ENCODE measurements at regions not wholly inside any gene's neighbourhood (a gene's known extent, or its start where the extent isn't known, plus 50 kb on each side); places are given as distances from the start of the nearest gene placed in this dataset.

DNA sequence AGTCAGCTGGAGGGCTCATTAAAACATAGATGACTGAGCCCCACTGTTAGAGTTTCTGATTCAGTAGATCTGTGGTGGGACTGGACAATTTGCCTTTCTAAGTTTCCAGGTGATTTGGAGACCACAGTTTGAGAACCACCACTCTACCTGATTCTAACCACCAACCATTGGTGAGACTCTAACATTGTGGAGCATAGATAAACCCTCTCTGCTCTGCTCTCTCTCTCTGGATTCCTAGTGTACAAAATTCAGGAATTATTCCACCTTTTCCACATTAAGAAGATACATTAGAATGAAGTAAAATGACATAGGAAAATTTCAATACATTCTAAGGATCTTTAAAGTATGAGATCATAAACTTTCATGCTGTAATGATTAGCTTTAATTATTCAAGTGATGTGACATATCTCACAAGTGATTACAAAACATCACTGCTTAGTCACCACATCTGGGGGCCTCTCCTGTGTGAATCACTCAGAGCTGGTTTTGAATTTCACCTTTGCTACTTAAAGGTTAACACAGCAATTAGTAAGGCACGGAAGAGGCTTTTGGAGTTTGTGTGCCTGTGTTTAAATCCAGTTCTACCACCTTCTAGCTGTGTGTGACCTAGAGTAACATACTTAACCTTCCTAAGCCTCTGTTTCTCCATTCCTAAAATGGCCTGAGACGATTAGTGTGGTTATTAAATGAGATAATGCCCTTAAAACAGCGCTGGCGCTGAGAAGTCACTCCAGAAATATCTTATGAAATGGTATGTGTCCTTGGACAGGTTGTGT, 78.5 kb upstream of the NBEA start:
- no peak for DNase-seq

DNA sequence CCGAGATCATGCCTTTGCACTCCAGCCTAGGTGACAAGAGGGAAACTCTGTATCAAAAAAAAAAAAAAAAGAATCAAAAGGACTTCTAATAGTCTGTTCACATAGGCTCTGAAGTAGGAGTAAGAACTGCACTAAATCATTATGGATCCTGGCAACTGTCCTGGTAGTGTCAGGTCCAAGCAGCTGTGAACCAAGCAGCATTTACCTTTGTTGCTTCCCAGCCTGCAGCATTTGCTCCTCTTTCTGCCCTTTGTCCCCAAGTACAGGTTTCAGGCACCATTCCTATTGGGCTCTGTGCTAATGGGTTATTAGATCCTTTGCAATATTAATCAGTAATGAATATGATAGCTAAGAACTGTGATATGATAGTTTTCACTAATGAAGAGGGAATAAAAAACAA, 77.4 kb upstream of the NBEA start:
- DNase-seq: no peak

DNA sequence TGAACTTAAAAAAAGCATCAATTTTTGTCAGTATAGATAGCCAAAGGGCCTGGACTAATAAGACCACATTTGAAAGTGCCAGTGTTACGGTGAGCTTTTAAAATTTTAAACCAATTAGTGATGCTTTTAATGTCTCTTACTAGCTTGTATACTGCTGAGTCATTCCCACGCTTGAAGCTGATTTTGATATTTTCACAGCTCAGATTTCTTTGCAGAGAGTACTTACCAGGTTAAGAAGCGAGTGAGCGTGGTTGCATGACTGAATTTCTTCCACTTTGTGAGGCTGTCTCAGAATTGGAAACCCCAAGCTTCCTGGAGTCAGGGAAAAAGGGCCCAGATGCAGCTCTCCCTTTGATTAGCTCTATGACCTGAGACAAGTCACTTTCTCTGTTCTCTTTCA, 74.5 kb upstream of the NBEA start:
- DNase-seq: no peak

DNA sequence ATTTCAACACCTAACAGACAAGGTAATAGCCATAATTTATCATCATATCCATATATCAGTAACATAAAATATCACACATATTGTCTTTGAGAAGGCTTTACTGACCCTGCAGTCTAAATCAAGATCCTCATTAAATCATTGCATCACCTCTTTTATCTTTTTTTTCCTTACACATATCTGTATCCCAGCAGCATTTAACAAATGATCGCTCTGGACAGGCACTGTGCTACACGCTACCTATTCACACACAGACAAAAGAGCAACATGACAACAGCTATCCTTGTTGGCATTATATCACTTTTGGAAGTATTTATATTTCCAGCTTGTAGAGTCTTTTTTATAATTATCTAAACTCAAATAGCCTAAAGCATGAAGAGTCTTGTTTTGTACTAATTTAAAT, 73.3 kb upstream of the NBEA start:
- no peak for DNase-seq

DNA sequence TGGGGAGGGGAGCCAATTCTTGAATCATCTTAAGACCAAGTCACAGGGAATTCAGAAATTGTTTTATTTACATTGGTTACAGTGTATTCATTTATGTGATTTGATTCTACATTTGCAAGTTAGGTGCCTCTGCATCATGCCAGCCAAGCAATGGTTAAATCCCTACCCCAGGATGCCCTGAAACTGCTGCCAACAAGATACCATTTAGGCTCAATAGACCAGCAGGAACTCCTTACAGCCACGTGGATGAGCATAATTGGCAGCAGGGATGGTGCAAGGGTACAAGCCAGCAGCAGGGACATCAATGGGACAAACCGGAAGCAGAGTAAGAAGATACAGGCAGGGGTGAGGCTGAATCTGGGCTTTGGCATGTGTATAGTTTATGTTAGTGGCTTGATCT, 72.4 kb upstream of the NBEA start:
- no peak for DNase-seq

DNA sequence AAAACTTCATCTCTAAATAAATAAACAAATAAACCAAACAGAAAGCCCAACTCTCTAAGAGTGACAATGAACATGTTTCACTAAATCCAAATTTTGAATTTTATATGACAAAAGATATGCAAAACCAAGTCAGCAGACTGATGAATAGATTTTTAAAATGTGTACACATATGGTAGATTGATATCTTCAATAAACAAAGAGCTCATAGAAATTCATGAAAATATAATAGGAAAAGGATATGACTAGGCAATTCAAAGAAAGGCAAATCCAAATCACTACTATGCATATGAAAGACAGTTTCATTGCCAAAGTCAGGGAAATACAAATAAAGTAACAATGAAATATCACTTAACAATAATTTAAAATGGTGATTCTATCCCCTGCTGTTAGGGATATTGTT, 63.7 kb upstream of the NBEA start:
- DNase-seq: no peak

DNA sequence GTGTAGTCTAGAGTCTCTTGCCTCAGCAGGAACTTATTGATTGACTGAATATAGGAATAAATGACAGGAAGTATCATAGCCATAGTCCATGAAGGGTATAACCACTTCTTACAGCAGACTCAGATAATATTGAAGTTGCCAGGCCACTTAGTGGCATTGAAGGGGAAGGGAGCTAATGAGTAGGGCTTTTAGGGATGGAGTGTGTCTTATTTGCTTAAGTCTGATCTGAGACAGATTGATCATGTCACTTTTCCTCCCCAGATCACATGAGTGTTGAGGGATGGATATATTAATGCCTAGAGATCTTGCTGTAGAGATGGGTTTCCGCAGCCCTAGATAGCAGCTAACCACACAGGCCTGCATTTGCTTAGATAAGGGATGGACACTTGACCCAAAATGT, 62.2 kb upstream of the NBEA start:
- DNase-seq: no peak

DNA sequence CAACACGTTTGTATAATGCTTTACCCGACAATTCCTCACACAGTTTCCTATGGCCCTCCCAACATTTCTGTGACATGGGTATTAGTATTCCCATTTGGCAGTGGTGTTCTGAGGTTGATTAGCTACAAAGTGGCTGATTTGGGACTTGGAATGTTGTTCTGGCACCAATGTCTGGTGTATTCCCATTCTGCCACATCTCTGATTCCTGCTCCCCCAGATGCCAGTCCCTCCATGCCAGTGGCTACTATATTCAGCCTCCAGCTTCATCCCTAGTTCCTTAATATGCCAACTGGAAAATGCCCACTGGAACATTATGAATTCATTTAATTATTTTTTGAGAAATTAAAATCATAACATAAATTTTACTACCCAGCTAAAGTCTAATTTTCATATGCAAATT, 60.6 kb upstream of the NBEA start:
- DNase-seq: no peak

DNA sequence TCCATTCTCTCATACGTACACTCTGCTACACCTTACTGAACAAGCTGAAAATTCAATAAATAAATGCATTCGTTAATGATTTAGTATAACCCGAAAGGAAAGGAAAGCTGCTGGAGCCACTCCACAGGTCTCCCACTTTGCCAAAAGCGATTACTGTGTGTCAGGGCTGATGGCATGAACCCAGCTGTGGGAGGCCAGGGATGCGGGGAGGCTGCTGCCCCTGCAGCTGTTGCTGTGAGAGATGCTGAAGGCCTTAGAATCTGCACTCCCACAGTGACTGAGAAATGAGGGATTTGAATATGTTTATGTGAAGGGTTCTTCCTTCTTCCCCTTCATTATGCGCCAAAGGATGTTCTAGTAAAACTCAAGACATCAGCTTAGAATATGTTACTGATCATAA, 58.7 kb upstream of the NBEA start:
- DNase-seq: no peak

DNA sequence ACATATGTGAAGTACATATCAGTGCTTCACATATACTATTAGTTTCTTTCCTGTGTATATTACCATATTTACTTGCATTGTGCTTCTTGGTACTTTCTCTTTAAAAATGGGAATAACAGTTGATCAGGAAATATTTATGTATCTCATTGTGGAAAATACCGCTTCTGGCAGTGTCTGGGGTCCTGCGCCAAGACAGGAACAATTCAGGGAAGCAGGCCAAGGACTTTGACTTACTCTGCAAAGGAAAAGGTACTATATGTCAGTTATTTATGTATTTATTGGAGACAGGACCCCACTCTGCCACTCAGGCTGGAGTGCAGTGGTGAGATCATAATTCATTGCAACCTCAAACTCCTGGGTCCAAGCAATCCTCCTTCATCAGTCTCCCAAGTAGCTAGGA, 57.7 kb upstream of the NBEA start:
- DNase-seq: no peak

DNA sequence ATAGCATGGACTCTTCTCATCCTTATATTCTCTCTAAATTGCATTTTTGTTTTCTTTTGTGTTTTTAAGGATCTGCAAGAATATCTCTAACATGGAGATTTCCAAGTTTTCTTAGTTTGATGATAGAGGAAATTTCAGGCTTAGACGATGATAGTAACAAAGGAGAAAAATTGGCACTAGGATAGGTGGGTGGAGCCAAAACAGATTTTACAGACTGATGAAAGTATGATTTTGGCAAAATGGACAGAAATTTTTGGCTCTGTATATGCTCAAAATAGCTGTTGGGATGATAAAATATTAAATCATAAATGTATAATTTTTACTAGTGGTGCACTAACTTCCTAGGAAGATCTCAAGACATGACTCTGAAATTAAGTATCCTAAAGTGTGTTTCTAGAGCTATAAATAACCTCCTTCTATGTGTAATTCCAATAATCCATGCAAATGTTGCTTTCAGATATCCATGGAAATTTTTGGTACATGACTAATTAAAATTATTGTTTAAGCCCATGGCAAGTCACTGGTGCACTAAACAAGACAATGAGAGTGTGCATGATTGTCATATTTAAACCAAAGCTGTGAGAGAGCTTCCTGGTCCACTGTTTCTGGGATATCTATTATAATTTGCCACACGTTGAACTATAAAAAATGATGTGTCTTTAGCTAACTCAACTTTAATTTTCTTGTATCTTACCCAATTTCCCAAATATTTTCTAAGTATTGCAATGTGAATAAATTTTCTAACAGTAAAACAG, 55.8 kb upstream of the NBEA start:
- no peak for DNase-seq

DNA sequence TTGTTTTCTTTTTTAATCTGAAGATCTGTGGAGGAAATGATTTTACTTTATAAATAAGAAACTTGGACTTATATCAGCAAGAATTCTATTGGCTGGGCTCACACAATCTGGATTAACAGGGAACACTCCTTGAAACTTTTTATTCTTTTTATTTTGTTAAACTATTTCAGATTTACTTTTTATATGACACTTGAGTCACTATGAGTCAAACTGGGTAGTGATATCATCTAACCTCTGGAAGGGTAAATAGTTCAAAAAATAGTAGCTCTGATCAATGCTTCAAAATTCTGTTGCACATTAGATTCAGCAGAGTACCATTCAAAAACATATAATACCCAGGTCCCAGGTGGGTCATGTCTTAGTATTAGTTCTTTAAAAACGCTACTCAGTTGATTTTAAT, 55.1 kb upstream of the NBEA start:
- DNase-seq: no peak

Data from NCI-H1694 treated with DMSO at 0.1 percent for 48 hours (cell line).